Tibial artery (tissue), 4 donors: ENCODE measurements at regions not wholly inside any gene's neighbourhood (a gene's known extent, or its start where the extent isn't known, plus 50 kb on each side); places are given as distances from the start of the nearest gene placed in this dataset.

Source experiments
- DNase-seq, 2 donors: peaks; one replicate each; pipeline ENCODE4 v3.0.0-alpha.2; 2019
- H3K27ac ChIP-seq, 2 donors: fragments of 200-600 bp; sonication (generic) in 1 of 2; 1 replicate in 1 of 2; 2 replicates in 1 of 2; pipeline ENCODE4 v1.5.1; 2018 to 2019; ENCODE audit warnings: mild to moderate bottlenecking in 1 of 2
- H3K27me3 ChIP-seq, 2 donors: fragments of 200-600 bp; sonication (generic) in 1 of 2; one replicate each; pipeline versions ENCODE4 v1.5.1 to v1.6.0; 2016 to 2019
- H3K36me3 ChIP-seq, 3 donors: fragments of 200-600 bp; sonication (generic) in 2 of 3; one replicate each; pipeline ENCODE4 v1.5.1; 2016 to 2019; ENCODE audit warnings: mild to moderate bottlenecking in 2 of 3
- H3K4me1 ChIP-seq, 4 donors: fragments of 200-600 bp; sonication (generic) in 2 of 4; 1 replicate in 3 of 4; 2 replicates in 1 of 4; pipeline ENCODE4 v1.5.1; 2016 to 2019
- H3K4me3 ChIP-seq, 2 donors: fragments of 200-600 bp; sonication (generic) in 1 of 2; 1 replicate in 1 of 2; 2 replicates in 1 of 2; pipeline ENCODE4 v1.5.1; 2018 to 2019; ENCODE audit warnings: mild to moderate bottlenecking in 2 of 2
- H3K9me3 ChIP-seq, 3 donors: fragments of 200-600 bp; sonication (generic) in 1 of 3; one replicate each; pipeline ENCODE4 v1.5.1; 2016 to 2019
- CTCF ChIP-seq, 2 experiments: fragments of 200-600 bp in 1 of 2; fragments of 450-650 bp in 1 of 2; IDR thresholded peaks; one replicate each; pipeline ENCODE4 v1.5.1; 2017 to 2019; ENCODE audit warnings: antibody characterized with exemption in 2 of 2, mild to moderate bottlenecking in 1 of 2, moderate library complexity in 1 of 2
- intact Hi-C: fragments of 100-400 bp; cut with DNase I; formaldehyde crosslinking; loops from one replicate; pipeline ENCODE4 v1.15.0; 2023; ENCODE audit warnings: low total_unique reads

- intact Hi-C loops: no loop called here
- Histone ChIP-seq H3K27ac (no peak overlapping the region), H3K36me3 (no peaks in the 10 kb centered on the region), H3K27me3 (no peaks in the 10 kb centered on the region), H3K4me3 (no peak overlapping the region), H3K4me1 (no peaks in the 10 kb centered on the region), H3K9me3 (peaks cover 0 to 7% (median 1%) of the 10 kb centered on the region in 3 donors)
- no peak for DNase-seq
- TF ChIP-seq CTCF (IDR thresholded peaks at IDR 0.05): no peak
These were observed 116.1 kb upstream of the PEG3 start for GRCh38 chr19:56956503-56957226.

GRCh38 chr19:56959205-56959604, 118.7 kb upstream of the PEG3 start:
- no peak for DNase-seq
- H3K4me1 ChIP-seq: no peaks in the 10 kb centered on the region
- intact Hi-C loops: no loop called here
- no peaks in the 10 kb centered on the region for H3K36me3 ChIP-seq
- no peaks in the 10 kb centered on the region for H3K9me3 ChIP-seq
- no peaks in the 10 kb centered on the region for H3K27me3 ChIP-seq
- no peak overlapping the region for H3K27ac ChIP-seq
- no peak for TF ChIP-seq CTCF (IDR thresholded peaks at IDR 0.05)
- H3K4me3 ChIP-seq: no peak overlapping the region

GRCh38 chr19:56960959-56961543, 120.5 kb upstream of the PEG3 start:
- no peak for TF ChIP-seq CTCF (IDR thresholded peaks at IDR 0.05)

GRCh38 chr19:56964410-56964920, 123.9 kb upstream of the PEG3 start:
- Histone ChIP-seq H3K4me1 (no peaks in the 10 kb centered on the region), H3K27me3 (no peaks in the 10 kb centered on the region), H3K27ac (no peak overlapping the region), H3K4me3 (no peak overlapping the region), H3K36me3 (no peaks in the 10 kb centered on the region), H3K9me3 (peaks cover 0 to 7% (median 0%) of the 10 kb centered on the region in 3 donors)
- TF ChIP-seq CTCF (IDR thresholded peaks at IDR 0.05): no peak
- intact Hi-C loops: no loop called here
- DNase-seq: no peak

More at GRCh38 chr19:56960959-56961543, 120.5 kb upstream of the PEG3 start:
- DNase-seq: no peak
- peaks cover 0 to 7% (median 0%) of the 10 kb centered on the region in 3 donors for H3K9me3 ChIP-seq
- no peaks in the 10 kb centered on the region for H3K27me3 ChIP-seq
- H3K27ac ChIP-seq: no peak overlapping the region
- intact Hi-C loops: no loop called here
- H3K4me1 ChIP-seq: no peaks in the 10 kb centered on the region
- no peaks in the 10 kb centered on the region for H3K36me3 ChIP-seq
- no peak overlapping the region for H3K4me3 ChIP-seq

- intact Hi-C loops: no loop called here
- no peaks in the 10 kb centered on the region for H3K4me1 ChIP-seq
- H3K36me3 ChIP-seq: no peaks in the 10 kb centered on the region
- H3K9me3 ChIP-seq: peaks cover 0 to 7% (median 0%) of the 10 kb centered on the region in 3 donors
- DNase-seq: no peak
- no peak for TF ChIP-seq CTCF (IDR thresholded peaks at IDR 0.05)
- no peaks in the 10 kb centered on the region for H3K27me3 ChIP-seq
- no peak overlapping the region for H3K4me3 ChIP-seq
- no peak overlapping the region for H3K27ac ChIP-seq
These were observed 125.7 kb upstream of the PEG3 start for GRCh38 chr19:56966225-56966696.
